ENCODE measurements at regions not wholly inside any gene's neighbourhood (a gene's known extent, or its start where the extent isn't known, plus 50 kb on each side); places are given as distances from the start of the nearest gene placed in this dataset.
A peak's percentile ranks its signal among the peaks of the same experiment; 100 is the strongest.

- no peak for DNase-seq
These were observed 103.1 kb downstream of the FAS start for GRCh38 chr10:89093728-89094127.

DNA sequence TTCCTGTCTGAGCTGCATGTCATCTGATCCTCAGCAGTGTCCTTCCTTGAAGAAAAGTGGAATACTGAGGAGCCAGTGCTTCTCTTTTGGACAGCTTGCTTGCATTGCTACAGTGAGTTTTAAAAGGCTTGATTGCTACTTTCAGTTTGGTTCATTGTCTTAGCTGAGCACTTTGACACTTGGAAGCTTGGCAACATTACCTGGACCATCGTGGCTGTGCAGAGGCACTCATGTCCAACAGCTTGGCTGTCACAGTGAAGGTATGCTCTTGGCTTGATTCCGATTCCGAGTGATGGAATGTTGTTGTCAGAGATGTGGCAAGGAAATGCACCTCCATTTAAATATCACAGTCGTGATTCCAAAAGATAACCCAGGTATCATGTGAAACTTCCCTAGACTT lies 102.4 kb downstream of the FAS start:
- no peak for DNase-seq

GRCh38 chr10:89092439-89092838 lies 101.8 kb downstream of the FAS start:
- DNase-seq: no peak

DNA sequence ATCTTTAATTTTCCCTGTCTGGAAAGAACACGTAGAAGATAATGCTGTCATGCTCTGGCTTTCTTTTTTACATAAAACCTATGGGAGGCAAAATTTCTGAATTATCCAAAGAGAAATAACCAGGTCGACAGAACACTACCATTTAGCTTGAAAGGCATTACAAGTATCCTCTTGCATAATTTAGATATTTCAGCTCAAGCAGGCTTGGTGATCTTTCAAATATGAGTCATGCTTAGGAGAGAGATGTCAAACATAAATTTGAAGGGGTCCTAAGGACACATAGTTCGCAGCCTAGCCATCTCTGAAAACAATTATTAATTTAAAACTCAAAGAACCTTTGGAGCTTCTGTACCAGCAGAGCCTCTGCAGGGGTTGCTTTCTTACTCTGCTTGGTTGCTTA lies 100.9 kb downstream of the FAS start:
- no peak for DNase-seq

DNA sequence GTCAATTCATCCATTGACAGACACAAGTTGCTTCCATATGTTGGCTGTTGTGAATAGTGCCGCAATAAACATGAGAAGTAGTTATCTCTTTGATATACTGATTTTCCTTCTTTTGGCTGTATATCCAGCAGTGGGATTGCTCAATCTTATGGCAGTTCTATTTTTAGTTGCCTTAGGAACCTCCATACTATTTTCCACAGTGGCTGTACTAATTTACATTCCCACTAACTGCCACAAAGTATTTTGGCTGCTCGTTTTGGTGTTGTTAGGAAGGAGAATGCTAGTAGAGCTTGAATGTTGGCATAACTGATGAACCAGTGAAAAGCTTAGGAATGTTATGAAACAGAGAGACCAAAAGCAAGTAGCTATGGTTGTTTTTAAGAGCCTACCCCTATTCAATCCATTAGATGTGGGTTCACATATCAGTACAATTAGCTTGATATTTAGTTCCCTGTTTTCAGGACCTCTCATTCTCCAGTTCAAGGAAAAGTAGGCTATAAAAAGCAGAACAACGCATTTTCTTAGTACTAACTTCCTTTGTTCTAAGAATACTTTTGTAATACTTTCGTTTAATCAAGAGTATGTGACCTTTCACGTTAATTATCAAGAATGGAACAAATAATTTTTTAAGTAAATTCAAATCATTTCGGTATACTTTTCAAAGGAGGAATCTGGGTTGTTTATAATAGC lies 100.3 kb downstream of the FAS start:
- DNase-seq: no peak

- DNase-seq: peak; percentile 30
These were observed 96.4 kb downstream of the FAS start for GRCh38 chr10:89086801-89087521.

GRCh38 chr10:89085153-89085552 lies 94.6 kb downstream of the FAS start:
- DNase-seq: no peak

- no peak for DNase-seq
These were observed 91.5 kb downstream of the FAS start for GRCh38 chr10:89082086-89082485.

GRCh38 chr10:89080660-89081059 lies 90.1 kb downstream of the FAS start:
- DNase-seq: no peak

GRCh38 chr10:89079961-89080360 lies 89.4 kb downstream of the FAS start:
- no peak for DNase-seq

- DNase-seq: no peak
These were observed 88.4 kb downstream of the FAS start for GRCh38 chr10:89078724-89079672.

DNA sequence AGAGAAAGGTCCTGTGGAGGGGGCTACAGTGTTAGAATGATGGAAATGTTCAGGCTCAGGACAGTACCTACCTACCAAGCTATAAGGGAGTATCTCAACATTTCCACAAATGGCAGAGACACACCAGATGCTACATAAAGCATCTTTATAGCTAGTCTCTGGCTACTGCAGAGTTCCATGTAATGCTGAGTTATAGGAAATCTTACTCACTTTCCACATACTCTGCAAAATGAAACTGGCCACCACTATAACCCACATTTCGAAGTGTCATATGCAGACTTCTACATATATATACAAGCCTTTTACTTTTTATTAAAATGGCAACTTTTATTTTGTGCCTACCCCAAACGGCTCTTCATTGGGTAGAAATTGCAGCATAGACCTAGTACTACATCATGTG lies 85.5 kb downstream of the FAS start:
- DNase-seq: no peak

DNA sequence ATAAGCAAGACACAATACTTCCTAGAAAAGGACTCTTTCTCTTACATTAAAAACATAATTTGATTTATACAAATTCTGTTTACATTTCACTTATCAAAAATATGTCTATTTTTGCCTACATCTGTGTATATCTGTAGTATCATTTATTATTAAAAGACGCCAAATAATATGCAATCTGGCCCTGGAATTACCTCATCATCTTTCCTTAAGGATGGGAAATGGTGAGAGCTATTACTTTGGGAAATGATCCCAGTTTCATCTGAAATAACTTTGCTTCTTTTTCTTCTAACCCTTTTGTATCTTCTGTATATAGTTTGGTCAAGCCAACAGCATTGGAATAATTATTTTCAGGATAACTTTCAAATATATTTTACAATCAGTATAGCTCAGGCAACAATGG lies 85.0 kb downstream of the FAS start:
- DNase-seq: no peak

- DNase-seq: no peak
These were observed 83.5 kb downstream of the FAS start for GRCh38 chr10:89074120-89074519.

DNA sequence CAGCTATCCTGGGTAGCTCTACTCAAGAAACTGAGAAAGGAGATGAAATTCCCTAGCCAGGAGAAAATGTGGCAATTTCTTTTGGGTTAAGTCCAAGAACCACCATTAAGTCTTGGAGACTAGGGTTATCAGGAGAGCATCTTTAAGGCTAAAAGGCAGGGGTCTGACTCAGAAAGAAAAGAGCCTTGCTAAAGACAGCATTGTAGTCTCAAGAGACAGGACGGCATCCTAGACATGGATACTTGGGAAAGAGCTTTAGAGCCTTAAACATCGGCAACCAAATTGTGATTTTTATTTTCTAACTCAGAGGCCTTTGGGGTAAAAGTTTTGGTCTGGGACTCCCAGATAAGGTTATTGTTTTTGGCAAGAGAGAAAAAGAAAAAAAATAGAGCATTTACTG lies 83.1 kb downstream of the FAS start:
- no peak for DNase-seq

- no peak for DNase-seq
These were observed 79.0 kb downstream of the FAS start for GRCh38 chr10:89069589-89069988.

All from activated naive CD4-positive, alpha-beta T cell treated with Interleukin-2 at 50 U/mL for 16 hours (primary cell).